ENCODE measurements at regions not wholly inside any gene's neighbourhood (a gene's known extent, or its start where the extent isn't known, plus 50 kb on each side); places are given as distances from the start of the nearest gene placed in this dataset.

DNA sequence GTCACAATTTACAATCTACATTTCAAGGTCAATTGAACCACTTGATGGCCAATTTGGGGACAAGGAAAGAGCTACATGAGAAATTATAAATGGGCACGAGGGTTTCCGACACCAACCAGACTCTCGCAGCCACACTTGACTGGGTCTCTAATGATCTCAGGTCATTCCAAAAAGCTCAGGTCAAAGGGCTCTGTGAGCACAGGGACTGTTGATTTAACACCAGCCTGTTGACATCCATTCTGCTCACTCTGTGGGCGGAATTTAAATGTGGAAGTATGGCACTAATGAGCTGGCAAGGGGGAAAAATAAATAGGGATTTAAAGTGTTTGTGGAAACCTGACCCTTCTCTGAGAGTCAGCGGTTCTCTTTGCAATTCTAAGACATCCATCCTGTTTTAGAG lies 810.7 kb upstream of the AUTS2 start:
- TF ChIP-seq, protein P1, sequence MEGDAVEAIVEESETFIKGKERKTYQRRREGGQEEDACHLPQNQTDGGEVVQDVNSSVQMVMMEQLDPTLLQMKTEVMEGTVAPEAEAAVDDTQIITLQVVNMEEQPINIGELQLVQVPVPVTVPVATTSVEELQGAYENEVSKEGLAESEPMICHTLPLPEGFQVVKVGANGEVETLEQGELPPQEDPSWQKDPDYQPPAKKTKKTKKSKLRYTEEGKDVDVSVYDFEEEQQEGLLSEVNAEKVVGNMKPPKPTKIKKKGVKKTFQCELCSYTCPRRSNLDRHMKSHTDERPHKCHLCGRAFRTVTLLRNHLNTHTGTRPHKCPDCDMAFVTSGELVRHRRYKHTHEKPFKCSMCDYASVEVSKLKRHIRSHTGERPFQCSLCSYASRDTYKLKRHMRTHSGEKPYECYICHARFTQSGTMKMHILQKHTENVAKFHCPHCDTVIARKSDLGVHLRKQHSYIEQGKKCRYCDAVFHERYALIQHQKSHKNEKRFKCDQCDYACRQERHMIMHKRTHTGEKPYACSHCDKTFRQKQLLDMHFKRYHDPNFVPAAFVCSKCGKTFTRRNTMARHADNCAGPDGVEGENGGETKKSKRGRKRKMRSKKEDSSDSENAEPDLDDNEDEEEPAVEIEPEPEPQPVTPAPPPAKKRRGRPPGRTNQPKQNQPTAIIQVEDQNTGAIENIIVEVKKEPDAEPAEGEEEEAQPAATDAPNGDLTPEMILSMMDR (IDR thresholded peaks at IDR 0.05; ENCODE audit: low read depth, low read length): no peak
- TF ChIP-seq EZH2phosphoT487 (IDR thresholded peaks at IDR 0.05; ENCODE audit: low read depth): no peak

Measured in OCI-LY3 (cell line).